H1 (cell line): ENCODE measurements at regions not wholly inside any gene's neighbourhood (a gene's known extent, or its start where the extent isn't known, plus 50 kb on each side); places are given as distances from the start of the nearest gene placed in this dataset.

Experiments
- CTCF ChIA-PET: fragments of 300-600 bp; sonication (Branson Sonifier 250); formaldehyde crosslinking; loops from one replicate; lab custom pipeline; 2021; ENCODE audit not compliant: partially characterized antibody; lab: Charles Lee
- POLR2A ChIA-PET: fragments of 300-600 bp; sonication (Branson Sonifier 250); formaldehyde crosslinking; loops from one replicate; lab custom pipeline; 2021; ENCODE audit warnings: inconsistent platforms; ENCODE audit not compliant: partially characterized antibody; lab: Charles Lee
- DNase-seq, 2 experiments: peaks; one replicate each; pipeline versions ENCODE4 v3.0.0 to v3.0.0-alpha.2; 2010 to 2022; ENCODE audit warnings: low spot score in 2 of 2, low read depth in 1 of 2, mixed read lengths in 1 of 2
- FAIRE-seq: peaks from 2 replicates; lab custom pipeline; 2011; peaks lifted over from hg19 to GRCh38; lab: Jason Lieb, UNC
- H2AFZ ChIP-seq: 2 replicates; pipeline ENCODE4 v1.8.1; 2012; ENCODE audit warnings: low read length, inconsistent platforms
- H2AK5ac ChIP-seq: 2 replicates; pipeline ENCODE4 v1.6.1; 2013; ENCODE audit warnings: low read depth, low read length
- H2BK120ac ChIP-seq: replicated peaks from 2 replicates; pipeline ENCODE3; 2013; ENCODE audit warnings: low read depth, low read length, inconsistent platforms
- H2BK12ac ChIP-seq: 2 replicates; pipeline ENCODE4 v1.6.1; 2013; ENCODE audit warnings: low read depth, low read length
- H2BK15ac ChIP-seq: 2 replicates; pipeline ENCODE4 v1.6.1; 2013; ENCODE audit warnings: low read length
- H2BK20ac ChIP-seq: 2 replicates; pipeline ENCODE4 v1.6.1; 2013; ENCODE audit warnings: low read length
- H2BK5ac ChIP-seq: 2 replicates; pipeline ENCODE4 v1.6.1; 2013; ENCODE audit warnings: low read depth, low read length
- H3K14ac ChIP-seq: 2 replicates; pipeline ENCODE4 v1.6.1; 2013; ENCODE audit warnings: inconsistent platforms; ENCODE audit not compliant: insufficient read length
- H3K18ac ChIP-seq: 2 replicates; pipeline ENCODE4 v1.6.1; 2013; ENCODE audit warnings: low read length; ENCODE audit errors: extremely low read depth
- H3K23ac ChIP-seq: 2 replicates; pipeline ENCODE4 v1.6.1; 2013; ENCODE audit warnings: inconsistent platforms; ENCODE audit not compliant: insufficient read length
- H3K23me2 ChIP-seq: 2 replicates; pipeline ENCODE4 v1.6.1; 2013; ENCODE audit warnings: low read depth, low read length
- H3K27ac ChIP-seq: 2 replicates; pipeline ENCODE4 v1.6.1; 2011; ENCODE audit warnings: low read depth, low read length, inconsistent platforms
- H3K27me3 ChIP-seq, 4 experiments: replicated peaks in 1 of 4; 1 replicate in 1 of 4; 2 replicates in 3 of 4; pipeline versions ENCODE4 v1.6.1 to v1.8.1; 2011 to 2013; ENCODE audit warnings: low read length in 3 of 4, mild to moderate bottlenecking in 3 of 4, inconsistent platforms in 2 of 4, mixed read lengths in 2 of 4, moderate library complexity in 1 of 4; ENCODE audit not compliant: control insufficient read depth in 3 of 4, insufficient read depth in 3 of 4; ENCODE audit errors: extremely low read depth in 1 of 4
- H3K36me3 ChIP-seq, 4 experiments: 2 replicates each; pipeline versions ENCODE4 v1.6.1 to v1.8.1; 2011 to 2013; ENCODE audit warnings: mild to moderate bottlenecking in 4 of 4, low read length in 3 of 4, moderate library complexity in 2 of 4, control low read depth in 1 of 4, inconsistent platforms in 1 of 4; ENCODE audit not compliant: insufficient read depth in 4 of 4, control insufficient read depth in 2 of 4
- H3K4ac ChIP-seq: replicated peaks from 2 replicates; pipeline ENCODE3; 2013; ENCODE audit warnings: low read length, low read depth, mixed read lengths, inconsistent platforms; ENCODE audit not compliant: insufficient read length
- H3K4me1 ChIP-seq, 4 experiments: replicated peaks in 1 of 4; 1 replicate in 1 of 4; 2 replicates in 3 of 4; pipeline versions ENCODE4 v1.6.1 to v1.8.1; 2011 to 2013; ENCODE audit warnings: low read length in 3 of 4, inconsistent platforms in 2 of 4, mixed read lengths in 1 of 4; ENCODE audit not compliant: insufficient read depth in 4 of 4, control insufficient read depth in 3 of 4
- H3K4me2 ChIP-seq, 2 experiments: 2 replicates each; pipeline versions ENCODE4 v1.6.1 to v1.8.1; 2011 to 2013; ENCODE audit warnings: low read depth in 2 of 2, low read length in 2 of 2, control low read depth in 1 of 2, inconsistent platforms in 1 of 2, mild to moderate bottlenecking in 1 of 2; ENCODE audit not compliant: insufficient read depth in 1 of 2
- H3K4me3 ChIP-seq, 4 experiments: fragments of 200-600, 300-600 bp in 1 of 4; sonication (generic), shearing (Covaris generic), sonication (Bioruptor Twin) in 1 of 4; 2 replicates each; pipeline versions ENCODE4 v1.5.1 to v1.8.1; 2011 to 2016; ENCODE audit warnings: low read length in 4 of 4, low read depth in 3 of 4, control low read depth in 2 of 4, inconsistent platforms in 2 of 4, mild to moderate bottlenecking in 2 of 4, mixed read lengths in 1 of 4, moderate library complexity in 1 of 4; ENCODE audit not compliant: insufficient read depth in 2 of 4; ENCODE audit errors: extremely low read depth in 1 of 4
- H3K56ac ChIP-seq: replicated peaks from 2 replicates; pipeline ENCODE3; 2013; ENCODE audit warnings: low read depth, mild to moderate bottlenecking, mixed read lengths, low read length, inconsistent platforms; ENCODE audit not compliant: insufficient read length
- H3K79me1 ChIP-seq: 2 replicates; pipeline ENCODE4 v1.6.1; 2013; ENCODE audit warnings: low read depth, low read length, control low read depth
- H3K79me2 ChIP-seq, 2 experiments: 2 replicates each; pipeline versions ENCODE4 v1.6.1 to v1.8.1; 2012 to 2013; ENCODE audit warnings: low read length in 2 of 2, mild to moderate bottlenecking in 2 of 2, inconsistent platforms in 1 of 2; ENCODE audit not compliant: insufficient read depth in 2 of 2, control insufficient read depth in 1 of 2
- H3K9ac ChIP-seq, 4 experiments: replicated peaks in 1 of 4; 1 replicate in 1 of 4; 2 replicates in 3 of 4; pipeline versions ENCODE4 v1.6.1 to v1.8.1; 2011 to 2013; ENCODE audit warnings: low read depth in 3 of 4, low read length in 3 of 4, control low read depth in 2 of 4, mild to moderate bottlenecking in 2 of 4, moderate library complexity in 2 of 4, inconsistent platforms in 1 of 4; ENCODE audit errors: extremely low read depth in 1 of 4
- H3K9me3 ChIP-seq, 2 experiments: 2 replicates each; pipeline versions ENCODE4 v1.6.1 to v1.8.1; 2012 to 2013; ENCODE audit warnings: mild to moderate bottlenecking in 2 of 2, moderate library complexity in 2 of 2, control low read depth in 1 of 2, inconsistent platforms in 1 of 2, low read depth in 1 of 2, low read length in 1 of 2, mixed read lengths in 1 of 2; ENCODE audit not compliant: insufficient read depth in 2 of 2
- H4K20me1 ChIP-seq, 2 experiments: replicated peaks in 1 of 2; 2 replicates each; pipeline versions ENCODE3 to v1.8.1; 2011 to 2013; ENCODE audit warnings: inconsistent platforms in 2 of 2, low read length in 2 of 2, mild to moderate bottlenecking in 1 of 2; ENCODE audit not compliant: insufficient read depth in 2 of 2, control insufficient read depth in 1 of 2
- H4K5ac ChIP-seq: 2 replicates; pipeline ENCODE4 v1.6.1; 2013; ENCODE audit warnings: low read length, low read depth, mixed read lengths, inconsistent platforms; ENCODE audit not compliant: insufficient read length
- H4K8ac ChIP-seq: 2 replicates; pipeline ENCODE4 v1.8.0; 2013; ENCODE audit warnings: mild to moderate bottlenecking, moderate library complexity, low read length, inconsistent platforms; ENCODE audit not compliant: insufficient read depth; ENCODE audit errors: extremely low read depth
- H4K91ac ChIP-seq: replicated peaks from 2 replicates; pipeline ENCODE3; 2013; ENCODE audit warnings: low read length, mixed read lengths, inconsistent platforms; ENCODE audit not compliant: insufficient read length
- BACH1 ChIP-seq: IDR thresholded peaks from 2 replicates; pipeline ENCODE4 v1.6.1; 2012; ENCODE audit warnings: low read length, improper control_type of control experiment
- CBX8 ChIP-seq: fragments of 300-800, 300-1000 bp; sonication (generic); IDR thresholded peaks from 2 replicates; pipeline ENCODE4 v1.7.1; 2016; ENCODE audit warnings: low read depth, low read length, borderline replicate concordance
- CTCF ChIP-seq, 3 experiments: IDR thresholded peaks; 1 replicate in 2 of 3; 2 replicates in 1 of 3; pipeline versions ENCODE4 v1.5.1 to v1.6.1; 2011; ENCODE audit warnings: low read length in 3 of 3, mild to moderate bottlenecking in 3 of 3, inconsistent platforms in 2 of 3, low read depth in 1 of 3, moderate library complexity in 1 of 3; ENCODE audit not compliant: insufficient read depth in 1 of 3; ENCODE audit errors: control extremely low read depth in 1 of 3
- HDAC6 ChIP-seq: IDR thresholded peaks from one replicate; pipeline ENCODE4 v1.7.1; 2012; ENCODE audit warnings: low read depth, mild to moderate bottlenecking, inconsistent platforms, low read length, moderate library complexity
- ZNF274 ChIP-seq: IDR thresholded peaks from 2 replicates; pipeline ENCODE4 v1.7.0; 2012; ENCODE audit warnings: low read length, borderline replicate concordance; ENCODE audit errors: extremely low read depth
- WGBS, 2 experiments: shearing (Covaris generic) in 1 of 2; methylation state at CpG; one replicate each; pipeline versions ENCODE4 v1.1.6 to v1.1.7; 2013 to 2015; ENCODE audit warnings: low lambda C conversion rate in 2 of 2, mixed read lengths in 2 of 2, inconsistent platforms in 1 of 2, low coverage in 1 of 2, missing lambda C conversion rate in 1 of 2; ENCODE audit not compliant: insufficient replicate concordance in 2 of 2, insufficient coverage in 1 of 2, insufficient read length in 1 of 2; ENCODE audit errors: extremely low coverage in 1 of 2, missing lambda C conversion rate in 1 of 2; 5-methylcytosine and 5-hydroxymethylcytosine counted together

GRCh38 chr4:178322524-178323183, 880.4 kb upstream of the AGA start:
- 90% methylated on average over 5 of the region's 5 CpGs; no CpG with 5 or more reads in 1 of the 2 experiments for WGBS, 2 experiments
- no peak overlapping the region for H2BK15ac ChIP-seq
- no peak overlapping the region for H3K9ac ChIP-seq
- H3K4me1 ChIP-seq, result no peaks in the 10 kb centered on the region
- H3K36me3 ChIP-seq, result no peaks in the 10 kb centered on the region
- no peak overlapping the region for H4K8ac ChIP-seq
- H3K4me3 ChIP-seq, result no peak overlapping the region
- no peak overlapping the region for H3K14ac ChIP-seq
- no peak overlapping the region for H2BK5ac ChIP-seq
- H2BK120ac ChIP-seq, result no peak overlapping the region
- H3K79me2 ChIP-seq, result no peaks in the 10 kb centered on the region
- no peaks in the 10 kb centered on the region for H3K23me2 ChIP-seq
- no peak overlapping the region for H4K91ac ChIP-seq
- no peaks in the 10 kb centered on the region for H3K9me3 ChIP-seq
- peak overlapping the region; percentile 57; the same call in 1 of the 2 replicates for H2AFZ ChIP-seq
- no peak overlapping the region for H3K56ac ChIP-seq
- H4K20me1 ChIP-seq, result no peaks in the 10 kb centered on the region
- no peak overlapping the region for H3K4me2 ChIP-seq
- no peak overlapping the region for H3K18ac ChIP-seq
- FAIRE-seq (no peak), DNase-seq (no peak)
- no peak overlapping the region for H4K5ac ChIP-seq
- H2BK12ac ChIP-seq, result no peak overlapping the region
- H3K27me3 ChIP-seq, result no peaks in the 10 kb centered on the region
- ChIA-PET CTCF (interaction anchor here (0.5 kb wide), 1 partner anchor 1225 kb away, joined by 3 read pairs; no protein-coding TSS in a partner anchor), POLR2A (no interaction called here)
- no peak overlapping the region for H3K27ac ChIP-seq
- no peak overlapping the region for H2AK5ac ChIP-seq
- H3K79me1 ChIP-seq, result no peaks in the 10 kb centered on the region
- no peak overlapping the region for H3K4ac ChIP-seq
- no peak overlapping the region for H2BK20ac ChIP-seq
- no peak overlapping the region for H3K23ac ChIP-seq
- TF ChIP-seq HDAC6 (no peak), CBX8 (no peak), ZNF274 (no peak), BACH1 (no peak), CTCF (IDR thresholded peaks at IDR 0.05; ENCODE audit: control extremely low read depth in 1 of 3, insufficient read depth in 1 of 3, low read depth in 1 of 3, low read length in 3 of 3) (no peak)
